Spleen (tissue), 11 donors: ENCODE measurements at regions not wholly inside any gene's neighbourhood (a gene's known extent, or its start where the extent isn't known, plus 50 kb on each side); places are given as distances from the start of the nearest gene placed in this dataset.

Experiments
- DNase-seq: peaks from one replicate; pipeline ENCODE4 v3.0.0-alpha.2; 2020
- H3K27ac ChIP-seq, 8 donors: fragments of 200-600 bp; sonication (generic) in 7 of 8; 1 replicate in 4 of 8; 2 replicates in 4 of 8; pipeline versions ENCODE4 v1.5.0 to v1.8.0; 2016 to 2021; ENCODE audit warnings: inconsistent platforms in 4 of 8, mild to moderate bottlenecking in 4 of 8, moderate library complexity in 1 of 8
- H3K27me3 ChIP-seq, 7 donors: fragments of 200-600 bp; sonication (generic) in 6 of 7; replicated peaks in 1 of 7; 1 replicate in 4 of 7; 2 replicates in 3 of 7; pipeline versions ENCODE4 v1.5.0 to v1.8.0; 2016 to 2021; ENCODE audit warnings: inconsistent platforms in 3 of 7, mild to moderate bottlenecking in 1 of 7
- H3K36me3 ChIP-seq, 6 donors: fragments of 200-600 bp; sonication (generic) in 5 of 6; 1 replicate in 4 of 6; 2 replicates in 2 of 6; pipeline versions ENCODE4 v1.5.0 to v1.8.0; 2016 to 2021; ENCODE audit warnings: inconsistent platforms in 2 of 6
- H3K4me1 ChIP-seq, 6 donors: fragments of 200-600 bp; sonication (generic) in 5 of 6; 1 replicate in 3 of 6; 2 replicates in 3 of 6; pipeline versions ENCODE4 v1.5.0 to v1.8.0; 2016 to 2021; ENCODE audit warnings: inconsistent platforms in 3 of 6
- H3K4me3 ChIP-seq, 8 donors: fragments of 200-600 bp; sonication (generic) in 7 of 8; 1 replicate in 4 of 8; 2 replicates in 4 of 8; pipeline versions ENCODE4 v1.5.0 to v1.8.0; 2016 to 2021; ENCODE audit warnings: inconsistent platforms in 4 of 8, mild to moderate bottlenecking in 4 of 8, moderate library complexity in 2 of 8
- H3K9me3 ChIP-seq, 8 donors: fragments of 200-600 bp; sonication (generic) in 7 of 8; 1 replicate in 4 of 8; 2 replicates in 4 of 8; pipeline versions ENCODE4 v1.5.0 to v1.8.0; 2016 to 2021; ENCODE audit warnings: inconsistent platforms in 4 of 8
- POLR2A ChIP-seq, 3 donors: fragments of 450-650 bp; IDR thresholded peaks; one replicate each; pipeline ENCODE4 v1.5.1; 2017; ENCODE audit warnings: antibody characterized with exemption in 3 of 3, mild to moderate bottlenecking in 1 of 3
- POLR2AphosphoS5 ChIP-seq, 3 donors: sonication (generic); formaldehyde crosslinking; IDR thresholded peaks; one replicate each; pipeline ENCODE4 v1.5.1; 2017; ENCODE audit warnings: antibody characterized with exemption in 3 of 3
- WGBS, 5 donors: extraction: QIAGEN DNeasy Blood & Tissue Kit in 3 of 5; methylation state at CpG; one replicate each; pipeline versions ENCODE4 v1.1.5 to v1.1.7; 2013 to 2018; 5-methylcytosine and 5-hydroxymethylcytosine counted together
- intact Hi-C: fragments of 100-400 bp; cut with DNase I; formaldehyde crosslinking; loops from one replicate; pipeline ENCODE4 v1.15.0; 2023; ENCODE audit warnings: low total_unique reads
- TF ChIP-seq, protein P1 (sequence below), 11 experiments: fragments of 200-600 bp in 7 of 11; fragments of 450-650 bp in 4 of 11; sonication (generic) in 4 of 11; IDR thresholded peaks in 8 of 11; conservative IDR thresholded peaks in 3 of 11; 1 replicate in 7 of 11; 2 replicates in 4 of 11; pipeline versions ENCODE4 v1.4.0 to v1.8.0; 2016 to 2021; ENCODE audit warnings: antibody characterized with exemption in 11 of 11, inconsistent platforms in 4 of 11, mild to moderate bottlenecking in 1 of 11
- donor health status: healthy with polysubstance abuse.
- donor health status: DM: no; HTN: no; CAD: no; lungs with moderate emphysema.
- donor health status: DM: no; HTN: no; CAD: no.
- donor health status: Bipolar disorder and iron deficiency.
- donor health status: healthy.
- donor health status: DM: no; HTN: no; CAD: no.
- donor health status: DM: yes; HTN: yes; CAD: no.

DNA sequence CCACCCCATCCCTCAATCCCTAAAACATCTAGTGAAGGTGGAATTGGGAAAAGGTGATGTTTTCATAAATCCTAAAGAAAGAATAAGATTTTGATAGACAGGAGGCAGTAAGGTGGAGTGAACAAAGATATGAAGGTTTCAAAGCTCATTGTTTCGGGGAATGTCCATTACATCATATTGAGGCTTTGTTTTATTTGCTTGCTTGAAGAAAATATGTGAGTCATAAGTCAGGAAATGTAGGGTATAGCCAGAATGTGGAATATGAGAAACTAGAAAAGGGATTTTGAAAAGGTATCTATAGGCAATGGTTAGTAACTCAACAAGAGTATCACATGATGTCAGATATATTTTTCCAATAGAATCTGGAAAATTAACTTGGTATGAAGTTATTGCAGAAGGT is 1178.5 kb upstream of the ACVR2A start:
- Histone ChIP-seq H3K9me3 (no peaks in the 10 kb centered on the region), H3K27ac (no peak overlapping the region), H3K4me3 (no peak overlapping the region), H3K27me3 (no peaks in the 10 kb centered on the region), H3K36me3 (no peaks in the 10 kb centered on the region), H3K4me1 (no peaks in the 10 kb centered on the region)
- intact Hi-C loops: no loop called here
- no peak for DNase-seq
- 78 to 89% (median 79%) methylated on average over 1 of the region's 1 CpG for WGBS, 5 donors
- TF ChIP-seq POLR2AphosphoS5 (IDR thresholded peaks at IDR 0.05): no peak
- no peak for TF ChIP-seq POLR2A (IDR thresholded peaks at IDR 0.05)
- TF ChIP-seq, protein P1, sequence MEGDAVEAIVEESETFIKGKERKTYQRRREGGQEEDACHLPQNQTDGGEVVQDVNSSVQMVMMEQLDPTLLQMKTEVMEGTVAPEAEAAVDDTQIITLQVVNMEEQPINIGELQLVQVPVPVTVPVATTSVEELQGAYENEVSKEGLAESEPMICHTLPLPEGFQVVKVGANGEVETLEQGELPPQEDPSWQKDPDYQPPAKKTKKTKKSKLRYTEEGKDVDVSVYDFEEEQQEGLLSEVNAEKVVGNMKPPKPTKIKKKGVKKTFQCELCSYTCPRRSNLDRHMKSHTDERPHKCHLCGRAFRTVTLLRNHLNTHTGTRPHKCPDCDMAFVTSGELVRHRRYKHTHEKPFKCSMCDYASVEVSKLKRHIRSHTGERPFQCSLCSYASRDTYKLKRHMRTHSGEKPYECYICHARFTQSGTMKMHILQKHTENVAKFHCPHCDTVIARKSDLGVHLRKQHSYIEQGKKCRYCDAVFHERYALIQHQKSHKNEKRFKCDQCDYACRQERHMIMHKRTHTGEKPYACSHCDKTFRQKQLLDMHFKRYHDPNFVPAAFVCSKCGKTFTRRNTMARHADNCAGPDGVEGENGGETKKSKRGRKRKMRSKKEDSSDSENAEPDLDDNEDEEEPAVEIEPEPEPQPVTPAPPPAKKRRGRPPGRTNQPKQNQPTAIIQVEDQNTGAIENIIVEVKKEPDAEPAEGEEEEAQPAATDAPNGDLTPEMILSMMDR (IDR thresholded peaks at IDR 0.05 in 8 of 11, conservative IDR thresholded peaks at IDR 0.05 in 3 of 11): no peak

DNA sequence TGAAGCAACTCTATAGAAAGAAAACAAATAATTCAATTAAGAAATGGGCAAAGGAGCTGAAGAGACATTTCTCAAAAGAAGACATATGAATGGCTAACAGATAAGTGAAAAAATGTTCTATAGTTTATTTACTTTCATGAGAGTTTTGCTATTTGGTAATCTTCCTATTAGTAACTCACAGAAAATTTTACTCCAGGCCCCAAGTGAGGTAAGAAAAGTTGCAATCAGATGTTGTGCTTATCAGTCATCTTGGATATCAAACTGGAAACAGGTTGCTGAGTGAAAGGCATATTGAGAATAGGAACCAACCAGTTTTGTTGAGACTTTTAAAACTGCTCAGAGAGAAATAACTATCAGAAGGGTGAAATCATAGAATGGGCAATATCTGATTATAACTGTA is 1179.0 kb upstream of the ACVR2A start:
- no peaks in the 10 kb centered on the region for H3K4me1 ChIP-seq
- TF ChIP-seq POLR2AphosphoS5 (IDR thresholded peaks at IDR 0.05): no peak
- no peak for DNase-seq
- no peaks in the 10 kb centered on the region for H3K27me3 ChIP-seq
- H3K27ac ChIP-seq: no peak overlapping the region
- H3K9me3 ChIP-seq: no peaks in the 10 kb centered on the region
- intact Hi-C loops: no loop called here
- H3K4me3 ChIP-seq: no peak overlapping the region
- H3K36me3 ChIP-seq: no peaks in the 10 kb centered on the region

DNA sequence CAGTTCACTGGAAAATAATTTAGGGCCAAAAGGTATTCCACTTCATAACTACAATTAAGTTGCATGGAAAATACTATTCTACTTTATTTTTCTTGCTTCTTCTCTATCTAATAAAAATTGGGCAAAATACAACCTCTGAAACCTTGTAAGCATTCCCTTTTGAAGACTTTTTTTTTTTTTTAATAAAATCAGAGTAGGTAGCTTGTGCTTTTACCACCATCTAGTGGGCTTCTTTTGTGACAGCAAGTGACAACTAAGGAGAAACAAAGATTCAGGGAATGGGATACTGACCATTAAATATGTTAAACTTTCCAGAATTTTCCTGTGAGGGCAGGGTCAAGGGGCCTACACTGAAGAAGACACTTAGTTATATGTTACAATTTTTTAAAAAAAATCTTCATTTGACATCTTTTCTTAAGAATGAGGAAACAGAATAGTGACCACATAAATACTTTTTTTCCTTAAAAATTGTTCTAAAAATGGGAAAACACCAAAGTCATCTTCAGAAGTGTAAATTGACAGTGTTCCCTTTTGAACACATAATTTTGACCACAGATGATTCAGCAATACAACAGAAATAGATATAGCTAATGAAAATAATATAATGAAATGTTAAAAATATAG is 1183.2 kb upstream of the ACVR2A start:
- H3K36me3 ChIP-seq: no peaks in the 10 kb centered on the region
- no peak overlapping the region for H3K27ac ChIP-seq
- DNase-seq: no peak
- H3K4me3 ChIP-seq: no peak overlapping the region
- H3K9me3 ChIP-seq: peaks cover 0 to 6% (median 0%) of the 10 kb centered on the region in 8 donors
- TF ChIP-seq POLR2A (IDR thresholded peaks at IDR 0.05) (no peak), POLR2AphosphoS5 (IDR thresholded peaks at IDR 0.05) (no peak)
- TF ChIP-seq, protein P1 (IDR thresholded peaks at IDR 0.05 in 8 of 11, conservative IDR thresholded peaks at IDR 0.05 in 3 of 11): peak in 3 of 11 experiments; percentile 8 to 38 (median 27)
- no peaks in the 10 kb centered on the region for H3K4me1 ChIP-seq
- intact Hi-C loops: no loop called here
- no peaks in the 10 kb centered on the region for H3K27me3 ChIP-seq

DNA sequence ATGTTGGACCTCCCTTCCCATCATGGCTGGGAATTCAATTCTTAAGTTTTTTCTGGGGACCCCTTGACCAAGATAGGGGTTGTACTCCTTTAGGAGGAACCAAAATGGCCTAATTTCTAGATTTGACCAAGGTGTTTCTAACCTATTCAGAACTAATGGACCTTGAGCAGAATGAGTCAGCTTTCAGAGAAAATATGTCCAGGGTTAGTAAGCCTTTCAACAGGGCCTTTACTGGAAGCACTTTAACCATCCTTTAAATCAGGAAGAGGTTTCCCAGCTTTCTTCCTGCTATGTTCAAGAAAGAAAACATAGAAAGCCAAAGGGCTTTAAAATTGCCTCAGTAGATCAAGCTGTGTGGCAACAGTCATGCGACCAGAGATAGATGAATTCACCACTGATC is 1184.9 kb upstream of the ACVR2A start:
- intact Hi-C loops: no loop called here
- 78 to 87% (median 85%) methylated on average over 1 of the region's 1 CpG for WGBS, 5 donors

DNA sequence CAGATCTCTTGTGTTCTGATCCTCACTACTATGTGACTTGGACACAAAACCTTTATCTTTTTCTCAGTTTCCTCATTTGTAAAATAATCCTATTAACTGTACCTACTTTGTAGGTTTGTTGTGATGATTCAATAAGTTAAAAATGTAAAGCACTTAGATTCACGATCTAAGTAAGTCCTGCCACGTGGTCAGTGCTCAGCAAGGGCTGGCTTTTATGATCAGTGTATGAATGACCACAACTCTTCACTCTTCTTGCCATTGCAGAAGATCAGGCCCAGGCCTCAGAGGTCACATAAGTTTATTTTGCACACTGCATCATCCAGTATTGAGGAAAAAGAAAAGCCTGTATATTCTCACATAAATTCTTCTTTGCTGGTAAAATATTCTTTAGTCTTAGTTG is 1192.5 kb upstream of the ACVR2A start:
- peaks cover 0 to 10% (median 5%) of the 10 kb centered on the region in 8 donors for H3K9me3 ChIP-seq
- DNase-seq: no peak
- no peaks in the 10 kb centered on the region for H3K4me1 ChIP-seq
- 72 to 89% (median 77%) methylated on average over 2 of the region's 2 CpGs for WGBS, 5 donors
- intact Hi-C loops: no loop called here
- no peak overlapping the region for H3K4me3 ChIP-seq
- H3K27me3 ChIP-seq: no peaks in the 10 kb centered on the region
- no peaks in the 10 kb centered on the region for H3K36me3 ChIP-seq
- no peak overlapping the region for H3K27ac ChIP-seq
- TF ChIP-seq POLR2AphosphoS5 (IDR thresholded peaks at IDR 0.05) (no peak), POLR2A (IDR thresholded peaks at IDR 0.05) (no peak)
- TF ChIP-seq, protein P1 (IDR thresholded peaks at IDR 0.05 in 8 of 11, conservative IDR thresholded peaks at IDR 0.05 in 3 of 11): no peak

More for the DNA sequence above, 1184.9 kb upstream of the ACVR2A start:
- H3K36me3 ChIP-seq: no peaks in the 10 kb centered on the region
- H3K4me1 ChIP-seq: no peaks in the 10 kb centered on the region
- DNase-seq: no peak
- no peak overlapping the region for H3K27ac ChIP-seq
- peaks cover 0 to 6% (median 0%) of the 10 kb centered on the region in 8 donors for H3K9me3 ChIP-seq
- no peak overlapping the region for H3K4me3 ChIP-seq
- no peaks in the 10 kb centered on the region for H3K27me3 ChIP-seq
- TF ChIP-seq POLR2A (IDR thresholded peaks at IDR 0.05): no peak
